ENCODE measurements at regions not wholly inside any gene's neighbourhood (a gene's known extent, or its start where the extent isn't known, plus 50 kb on each side); places are given as distances from the start of the nearest gene placed in this dataset.
A peak's percentile ranks its signal among the peaks of the same experiment; 100 is the strongest.

GRCh38 chr2:158006961-158007719 lies 94.5 kb upstream of the UPP2 start:
- ATAC-seq (peak; percentile 33), DNase-seq (no peak)

- ATAC-seq, result no peak
Observed at GRCh38 chr2:158004126-158004764, 97.4 kb upstream of the UPP2 start.

GRCh38 chr2:158002079-158002478 lies 99.6 kb upstream of the UPP2 start:
- DNase-seq (no peak), ATAC-seq (no peak)

More at GRCh38 chr2:158004126-158004764, 97.4 kb upstream of the UPP2 start:
- no peak for DNase-seq

GRCh38 chr2:157996799-157997198 lies 104.9 kb upstream of the UPP2 start:
- DNase-seq (no peak), ATAC-seq (no peak)

- ATAC-seq, result no peak
- no peak for DNase-seq
Observed at GRCh38 chr2:157995117-157995516, 106.6 kb upstream of the UPP2 start.

- ATAC-seq (no peak), DNase-seq (no peak)
Observed at GRCh38 chr2:157991932-157992331, 109.7 kb upstream of the UPP2 start.

- ATAC-seq, result no peak
Observed at GRCh38 chr2:157990173-157990572, 111.5 kb upstream of the UPP2 start.

GRCh38 chr2:157989227-157989626 lies 112.4 kb upstream of the UPP2 start:
- DNase-seq (no peak), ATAC-seq (no peak)

More at GRCh38 chr2:157990173-157990572, 111.5 kb upstream of the UPP2 start:
- DNase-seq, result no peak

GRCh38 chr2:157986761-157987160 lies 110.6 kb upstream of the ACVR1 start:
- no peak for ATAC-seq
- DNase-seq, result no peak

- no peak for DNase-seq
- ATAC-seq, result no peak
Observed at GRCh38 chr2:157984866-157985265, 108.7 kb upstream of the ACVR1 start.

GRCh38 chr2:157980020-157980419 lies 103.9 kb upstream of the ACVR1 start:
- no peak for ATAC-seq
- no peak for DNase-seq

GRCh38 chr2:157971702-157972101 lies 95.6 kb upstream of the ACVR1 start:
- ATAC-seq, result no peak

GRCh38 chr2:157967856-157968255 lies 91.7 kb upstream of the ACVR1 start:
- DNase-seq (no peak), ATAC-seq (no peak)

More at GRCh38 chr2:157971702-157972101, 95.6 kb upstream of the ACVR1 start:
- DNase-seq, result no peak

GRCh38 chr2:157959249-157959648 lies 83.1 kb upstream of the ACVR1 start:
- ATAC-seq (no peak), DNase-seq (no peak)

GRCh38 chr2:157957596-157957995 lies 81.5 kb upstream of the ACVR1 start:
- no peak for DNase-seq
- no peak for ATAC-seq

GRCh38 chr2:157952558-157952957 lies 76.4 kb upstream of the ACVR1 start:
- no peak for DNase-seq
- ATAC-seq, result no peak

- no peak for DNase-seq
- ATAC-seq, result no peak
Observed at GRCh38 chr2:157948856-157949255, 72.7 kb upstream of the ACVR1 start.

- ATAC-seq, result no peak
- no peak for DNase-seq
Observed at GRCh38 chr2:157946919-157947557, 70.9 kb upstream of the ACVR1 start.

- no peak for ATAC-seq
- no peak for DNase-seq
Observed at GRCh38 chr2:157940024-157940423, 63.9 kb upstream of the ACVR1 start.

- DNase-seq (no peak), ATAC-seq (no peak)
Observed at GRCh38 chr2:157938556-157938955, 62.4 kb upstream of the ACVR1 start.

- ATAC-seq (no peak), DNase-seq (no peak)
Observed at GRCh38 chr2:157936406-157936805, 60.3 kb upstream of the ACVR1 start.

GRCh38 chr2:157935378-157935906 lies 59.3 kb upstream of the ACVR1 start:
- DNase-seq (no peak), ATAC-seq (no peak)

All from stimulated activated naive CD8-positive, alpha-beta T cell treated with anti-CD3 and anti-CD28 coated beads, Interleukin-15, Interleukin-2, amounts not matched to agents 100 U/mL and 50 U/mL, for 24 hours (primary cell).